GM12875 (cell line): ENCODE measurements at regions not wholly inside any gene's neighbourhood (a gene's known extent, or its start where the extent isn't known, plus 50 kb on each side); places are given as distances from the start of the nearest gene placed in this dataset.

Experiments
- H3K4me3 ChIP-seq: one replicate; pipeline ENCODE4 v1.5.1; 2011; ENCODE audit warnings: low read depth, low read length, control low read depth
- TF ChIP-seq, protein P1 (sequence below): IDR thresholded peaks from 2 replicates; pipeline ENCODE4 v1.5.1; 2011; ENCODE audit warnings: low read depth, mild to moderate bottlenecking, control low read depth, inconsistent platforms, low read length, moderate library complexity, borderline replicate concordance; ENCODE audit not compliant: insufficient read depth

DNA sequence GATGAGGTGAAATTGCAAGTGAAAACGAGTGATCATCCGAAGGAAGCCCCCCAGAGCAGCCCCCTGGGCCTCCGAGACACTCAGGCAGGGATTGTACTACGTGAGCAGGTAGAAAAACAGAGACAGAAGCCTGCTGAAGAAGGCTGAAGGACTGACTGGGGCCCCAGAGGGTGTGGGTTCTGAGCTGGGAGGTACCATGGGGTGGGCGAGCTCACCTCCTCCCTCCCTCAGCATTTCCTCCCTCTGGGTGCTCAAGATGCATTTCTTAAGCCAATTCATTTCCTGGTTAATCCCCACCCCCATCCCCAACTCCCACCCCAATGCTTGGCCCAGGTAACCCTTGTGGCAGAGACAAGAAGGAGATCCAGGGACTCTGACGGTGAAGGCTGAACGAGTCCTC, 108.7 kb downstream of the BDH1 start:
- TF ChIP-seq, protein P1, sequence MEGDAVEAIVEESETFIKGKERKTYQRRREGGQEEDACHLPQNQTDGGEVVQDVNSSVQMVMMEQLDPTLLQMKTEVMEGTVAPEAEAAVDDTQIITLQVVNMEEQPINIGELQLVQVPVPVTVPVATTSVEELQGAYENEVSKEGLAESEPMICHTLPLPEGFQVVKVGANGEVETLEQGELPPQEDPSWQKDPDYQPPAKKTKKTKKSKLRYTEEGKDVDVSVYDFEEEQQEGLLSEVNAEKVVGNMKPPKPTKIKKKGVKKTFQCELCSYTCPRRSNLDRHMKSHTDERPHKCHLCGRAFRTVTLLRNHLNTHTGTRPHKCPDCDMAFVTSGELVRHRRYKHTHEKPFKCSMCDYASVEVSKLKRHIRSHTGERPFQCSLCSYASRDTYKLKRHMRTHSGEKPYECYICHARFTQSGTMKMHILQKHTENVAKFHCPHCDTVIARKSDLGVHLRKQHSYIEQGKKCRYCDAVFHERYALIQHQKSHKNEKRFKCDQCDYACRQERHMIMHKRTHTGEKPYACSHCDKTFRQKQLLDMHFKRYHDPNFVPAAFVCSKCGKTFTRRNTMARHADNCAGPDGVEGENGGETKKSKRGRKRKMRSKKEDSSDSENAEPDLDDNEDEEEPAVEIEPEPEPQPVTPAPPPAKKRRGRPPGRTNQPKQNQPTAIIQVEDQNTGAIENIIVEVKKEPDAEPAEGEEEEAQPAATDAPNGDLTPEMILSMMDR: no peak
- H3K4me3 ChIP-seq: no peak overlapping the region

GRCh38 chr3:197446700-197447056, 109.1 kb downstream of the BDH1 start:
- TF ChIP-seq, protein P1: no peak
- H3K4me3 ChIP-seq: no peak overlapping the region

DNA sequence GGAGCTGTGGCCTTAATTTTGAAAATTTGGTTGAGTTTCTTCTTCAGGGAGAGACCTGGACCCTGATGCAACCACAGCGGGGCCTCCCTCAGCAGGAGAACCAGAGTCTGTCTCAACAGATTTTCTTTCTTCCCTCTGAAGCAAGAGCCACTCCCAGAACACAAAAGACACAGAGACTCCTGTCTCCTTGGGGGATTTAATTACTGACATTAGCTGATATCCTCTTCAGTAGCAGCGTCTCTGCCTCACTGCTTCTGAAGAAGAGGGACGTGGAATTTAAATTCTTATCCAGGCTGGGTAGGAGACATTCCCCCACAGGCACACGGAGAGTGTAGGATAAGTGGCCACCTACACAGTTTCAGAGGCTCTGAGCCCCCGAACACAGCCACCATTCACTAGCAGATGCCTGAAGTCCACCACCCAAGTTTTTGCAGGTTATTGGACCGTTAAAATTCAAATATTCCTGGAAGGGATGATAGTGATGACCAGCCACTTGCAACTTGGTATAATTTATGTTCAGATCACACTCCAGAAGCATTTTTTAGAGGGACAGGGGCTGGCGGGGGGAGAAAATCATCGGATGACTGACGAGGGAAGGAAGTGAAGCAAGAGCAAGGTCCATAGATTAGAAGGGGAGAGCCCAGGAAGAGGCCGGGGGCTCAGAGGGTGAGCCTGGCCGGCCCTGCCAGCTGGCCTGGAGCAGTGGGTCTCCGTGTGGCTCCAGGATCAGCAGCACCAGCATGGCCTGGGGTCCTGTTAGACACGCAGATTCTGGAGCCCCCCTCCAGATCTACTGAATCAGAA, 109.7 kb downstream of the BDH1 start:
- TF ChIP-seq, protein P1: no peak
- H3K4me3 ChIP-seq: no peak overlapping the region

DNA sequence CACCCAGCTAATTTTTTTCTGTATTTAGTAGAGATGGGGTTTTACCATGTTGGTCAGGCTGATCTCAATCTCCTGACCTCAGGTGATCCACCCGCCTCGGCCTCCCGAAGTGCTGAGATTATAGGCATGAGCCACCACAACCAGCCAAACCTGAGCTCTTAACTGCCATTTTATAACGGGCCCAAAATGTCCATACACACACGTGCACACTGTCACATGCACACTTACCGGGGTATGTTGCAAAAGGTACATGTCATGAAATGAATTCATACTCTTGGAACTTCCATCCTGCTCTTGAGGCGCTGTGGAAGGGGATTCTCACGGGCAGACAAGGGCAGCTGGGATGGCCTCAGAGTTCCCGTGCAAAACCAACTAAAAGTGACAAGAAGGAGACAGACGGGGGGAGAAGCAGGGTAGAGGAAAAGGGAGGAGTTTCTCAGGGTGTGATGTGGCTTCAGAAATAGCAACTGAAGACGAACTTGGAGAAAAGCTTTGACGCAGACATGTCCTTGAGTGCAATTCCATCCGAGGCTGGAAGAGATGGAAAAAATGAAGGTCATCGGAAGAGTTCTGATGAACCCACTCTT, 110.9 kb downstream of the BDH1 start:
- TF ChIP-seq, protein P1: no peak
- H3K4me3 ChIP-seq: no peak overlapping the region

DNA sequence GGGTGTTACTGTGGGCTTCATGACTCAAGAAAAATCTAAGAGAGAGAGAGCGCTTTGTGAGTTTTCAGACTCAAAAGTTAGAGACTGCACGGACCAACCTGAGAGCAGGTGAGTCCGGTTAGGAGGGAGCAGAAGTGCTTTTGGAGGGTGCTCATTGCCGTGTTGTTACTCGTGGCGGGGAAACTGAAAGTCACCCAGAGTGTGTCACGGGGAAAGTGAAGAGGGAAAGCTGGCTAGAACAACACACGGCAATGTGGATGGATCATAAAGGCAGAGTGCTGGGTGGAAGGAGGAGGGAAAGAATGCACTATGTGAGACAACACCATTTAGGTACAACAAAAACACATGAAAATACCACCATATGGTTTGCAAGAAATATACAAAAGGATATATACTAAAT, 112.3 kb downstream of the BDH1 start:
- TF ChIP-seq, protein P1: no peak
- H3K4me3 ChIP-seq: no peak overlapping the region

GRCh38 chr3:197440717-197441303, 115.0 kb downstream of the BDH1 start:
- H3K4me3 ChIP-seq: no peak overlapping the region
- TF ChIP-seq, protein P1: no peak

- H3K4me3 ChIP-seq: no peak overlapping the region
- TF ChIP-seq, protein P1: no peak
Measured at GRCh38 chr3:197438906-197439305, 116.9 kb downstream of the BDH1 start.
